HG03025 (cell line): ENCODE measurements at regions not wholly inside any gene's neighbourhood (a gene's known extent, or its start where the extent isn't known, plus 50 kb on each side); places are given as distances from the start of the nearest gene placed in this dataset.

Experiments used
- ATAC-seq: cut with Tn5 transposase; IDR thresholded peaks from one replicate; pipeline ENCODE4 v1.9.1; 2021; ENCODE audit warnings: mild to moderate bottlenecking, moderate library complexity; ENCODE audit not compliant: unreplicated experiment, low FRiP score

DNA sequence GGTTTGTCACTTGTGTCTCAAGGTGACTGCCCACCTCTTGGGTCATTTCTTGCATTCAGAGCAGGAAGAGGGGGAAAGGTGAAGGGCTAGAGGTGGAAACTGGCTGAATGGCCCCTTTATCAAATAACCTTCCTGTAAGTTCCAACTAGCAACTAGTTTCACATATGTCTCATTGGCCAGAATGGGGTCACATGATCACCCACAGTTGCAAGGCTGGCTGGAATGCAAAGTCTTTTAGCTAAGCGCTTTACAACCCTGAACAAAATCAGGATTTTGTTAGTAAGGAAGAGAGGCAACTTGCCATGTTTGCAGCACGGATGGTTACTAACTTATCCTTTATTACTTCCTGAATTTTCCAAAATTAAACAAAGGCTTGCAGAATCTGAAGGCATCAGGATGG is 156.3 kb downstream of the EMX2 start:
- ATAC-seq: no peak

GRCh38 chr10:117699436-117700075 is 157.0 kb downstream of the EMX2 start:
- no peak for ATAC-seq

- no peak for ATAC-seq
Observed at GRCh38 chr10:117710181-117710798, 167.7 kb downstream of the EMX2 start.

DNA sequence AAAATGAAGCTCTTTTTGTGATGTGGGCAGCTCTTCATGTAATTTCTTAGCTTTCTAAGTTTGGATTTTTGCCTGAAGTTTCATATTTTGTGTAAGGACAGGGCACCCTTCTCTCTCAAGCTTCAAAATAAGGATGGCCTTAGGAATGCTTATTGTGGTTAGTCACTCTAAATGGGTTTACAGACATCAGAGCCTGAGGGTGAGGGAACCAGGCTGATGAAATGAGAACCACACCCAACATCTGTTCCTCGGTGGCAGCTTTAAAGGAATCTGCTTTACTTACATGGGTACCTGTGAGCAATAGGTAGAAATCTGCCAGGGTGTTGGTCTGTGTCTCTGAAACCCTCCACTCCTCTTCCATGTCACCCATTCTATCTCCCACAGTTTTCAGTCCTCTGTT is 174.3 kb downstream of the EMX2 start:
- no peak for ATAC-seq

GRCh38 chr10:117718986-117719920 is 176.7 kb downstream of the EMX2 start:
- no peak for ATAC-seq

- no peak for ATAC-seq
Observed at GRCh38 chr10:117720931-117721835, 178.6 kb downstream of the EMX2 start.

- ATAC-seq: no peak
Observed at GRCh38 chr10:117721873-117722272, 179.3 kb downstream of the EMX2 start.

DNA sequence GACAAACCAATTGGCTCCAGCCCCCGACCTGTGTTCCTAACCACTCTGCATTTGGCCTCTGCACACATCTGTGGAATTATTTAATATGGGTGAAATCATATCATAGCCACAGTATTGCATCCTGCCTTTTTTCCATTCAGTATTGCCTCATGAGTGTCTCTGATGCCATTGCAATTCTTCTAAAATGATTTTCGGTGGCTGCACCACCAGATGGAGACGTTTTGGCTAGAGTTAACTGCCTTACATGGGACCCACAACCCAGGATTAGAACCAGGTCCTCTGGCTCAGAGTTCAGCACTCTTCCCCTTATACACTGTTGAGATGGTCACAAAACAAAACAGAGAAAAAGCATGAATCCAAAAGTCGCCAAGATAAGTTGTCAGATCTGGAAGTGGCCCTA is 180.8 kb downstream of the EMX2 start:
- ATAC-seq: no peak

- ATAC-seq: no peak
Observed at GRCh38 chr10:117725993-117726392, 183.4 kb downstream of the EMX2 start.

DNA sequence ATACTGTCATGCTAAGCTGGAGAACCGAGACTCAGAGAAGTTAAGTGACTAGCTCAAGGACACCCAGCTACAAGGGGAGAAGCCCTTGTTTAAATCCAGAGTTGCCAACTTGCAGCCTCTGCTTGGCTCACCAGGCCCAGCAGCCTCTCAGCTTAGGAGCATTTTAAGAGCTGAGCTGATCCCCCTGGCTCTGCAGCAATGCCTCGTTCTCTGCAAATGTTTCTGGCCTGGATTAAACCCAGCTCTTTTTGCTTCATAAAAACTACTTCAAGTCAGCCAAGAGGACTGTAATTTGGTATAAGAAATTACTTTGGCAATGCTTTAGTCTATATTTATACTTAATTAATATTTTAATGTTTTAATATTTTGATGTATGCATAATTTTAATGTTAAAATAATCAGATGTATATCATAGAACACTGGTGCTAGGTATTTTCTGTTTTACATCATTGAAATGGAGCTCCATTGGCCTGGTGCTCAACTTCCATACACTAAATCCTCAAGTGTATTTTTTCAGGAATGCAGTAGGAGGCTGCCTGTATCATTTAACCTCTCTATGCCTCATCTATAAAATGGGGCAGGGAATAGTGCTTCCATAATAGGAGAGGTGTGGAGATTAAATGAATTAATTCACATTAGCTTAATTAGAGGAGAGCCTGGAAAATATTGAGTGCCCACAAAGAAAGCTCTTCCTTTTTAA is 184.2 kb downstream of the EMX2 start:
- no peak for ATAC-seq

- ATAC-seq: no peak
Observed at GRCh38 chr10:117727421-117727820, 184.9 kb downstream of the EMX2 start.

- ATAC-seq: no peak
Observed at GRCh38 chr10:117728087-117728486, 185.5 kb downstream of the EMX2 start.

DNA sequence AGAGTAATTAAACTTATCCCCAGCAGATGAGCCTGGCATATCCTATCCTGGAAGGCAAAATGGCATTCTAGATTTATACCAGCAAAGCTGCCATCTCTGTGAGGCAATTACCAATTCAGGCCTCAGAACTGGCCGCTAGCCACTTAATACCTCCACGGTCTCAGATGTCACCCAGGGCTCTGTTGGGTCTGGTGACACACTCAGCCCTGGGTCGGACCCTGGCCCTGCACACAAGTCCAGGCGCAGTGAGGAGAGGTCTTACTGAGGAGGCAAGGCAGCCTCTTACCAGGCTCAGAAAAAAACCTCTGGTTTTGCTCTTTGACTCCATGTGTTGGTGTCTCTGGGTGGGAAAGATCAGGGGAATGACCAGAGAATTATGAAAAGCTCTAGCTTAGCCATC is 186.6 kb downstream of the EMX2 start:
- ATAC-seq: no peak

- no peak for ATAC-seq
Observed at GRCh38 chr10:117731121-117731791, 188.7 kb downstream of the EMX2 start.

GRCh38 chr10:117734731-117735405 is 192.3 kb downstream of the EMX2 start:
- no peak for ATAC-seq

DNA sequence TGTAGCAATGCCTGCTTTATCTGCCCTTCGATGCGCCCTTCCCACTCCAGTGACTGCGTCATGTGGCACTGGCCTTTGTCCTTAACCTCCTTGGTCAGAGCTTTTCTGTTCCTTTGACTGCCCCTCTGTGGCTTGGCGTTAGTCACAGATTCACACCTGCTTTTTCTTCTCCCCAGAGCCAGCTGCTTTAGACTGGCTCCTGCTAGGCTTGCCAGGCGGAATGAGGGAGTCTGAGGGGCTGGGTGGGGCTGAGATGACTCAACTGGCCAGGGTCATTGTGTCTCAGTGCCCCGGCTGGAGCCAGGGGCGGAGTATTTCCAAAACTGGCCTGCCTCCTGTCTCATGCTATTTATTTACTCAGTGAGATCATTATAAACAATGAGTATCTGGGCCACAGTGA is 194.1 kb downstream of the EMX2 start:
- ATAC-seq: no peak

DNA sequence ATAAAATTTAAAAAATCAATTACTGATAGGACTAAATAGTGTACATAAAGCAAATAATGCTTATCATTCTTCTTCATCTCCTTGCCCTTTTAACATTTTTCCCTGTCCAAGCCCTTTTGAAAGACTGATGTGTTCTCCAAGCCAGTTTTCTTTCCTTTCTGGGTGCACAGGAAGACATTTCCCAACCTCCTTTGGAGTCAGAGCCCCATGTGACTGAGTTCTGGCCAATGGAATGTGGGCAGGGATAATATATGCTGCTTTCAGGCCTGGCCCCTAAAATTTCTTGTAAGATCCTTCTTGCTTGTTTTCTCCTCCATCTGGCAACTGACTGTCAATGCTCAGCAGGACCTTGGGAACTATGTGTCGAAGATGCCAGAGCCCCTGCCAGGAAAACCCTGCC is 197.5 kb downstream of the EMX2 start:
- no peak for ATAC-seq

DNA sequence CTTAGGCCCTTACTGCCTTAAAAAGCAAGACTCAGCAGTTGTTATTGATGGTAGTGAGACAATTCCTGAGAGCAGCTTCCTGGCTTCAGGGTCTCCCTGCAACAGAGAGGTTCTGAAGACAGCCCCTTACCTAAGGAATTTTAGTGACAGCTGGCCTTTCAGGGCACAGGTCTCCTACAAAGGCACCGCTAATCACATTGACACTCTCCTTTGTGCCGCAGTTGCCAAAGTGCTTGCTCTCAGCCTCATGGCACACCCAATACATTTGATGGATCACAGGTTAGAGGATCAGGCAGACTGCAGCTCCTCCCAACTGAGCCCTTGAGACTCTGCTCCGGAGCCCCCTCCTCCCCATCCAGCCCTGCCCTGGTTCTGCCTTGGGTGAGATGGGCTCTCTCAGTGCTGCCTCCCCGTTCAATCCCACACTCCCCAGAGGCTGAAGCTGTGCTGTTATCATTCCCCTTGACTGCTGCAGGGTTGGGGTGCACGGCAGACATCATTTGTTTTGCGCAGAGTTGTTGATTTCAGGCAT is 198.2 kb downstream of the EMX2 start:
- no peak for ATAC-seq

DNA sequence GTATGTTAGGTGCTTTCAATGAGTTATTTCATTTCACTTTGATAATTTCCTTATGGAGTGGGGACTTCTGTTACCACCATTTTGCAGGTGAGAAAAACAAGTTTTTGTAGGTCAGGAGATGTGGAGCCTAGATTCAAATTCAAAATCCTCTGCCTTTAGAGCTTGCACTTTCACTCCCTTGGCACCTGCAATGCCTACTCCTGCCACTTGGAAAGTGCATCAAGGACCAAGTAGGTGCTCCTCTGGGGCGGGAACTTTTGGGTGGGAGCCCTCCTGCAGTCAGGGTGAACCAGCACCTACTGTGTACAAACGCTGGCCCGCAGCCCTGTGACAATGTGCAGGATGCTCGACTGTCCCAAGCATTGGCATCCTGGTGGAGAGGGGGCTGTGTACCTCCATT is 199.0 kb downstream of the EMX2 start:
- no peak for ATAC-seq
